Spleen (tissue), 7 donors: ENCODE measurements at regions not wholly inside any gene's neighbourhood (a gene's known extent, or its start where the extent isn't known, plus 50 kb on each side); places are given as distances from the start of the nearest gene placed in this dataset.

ENCODE experiments used
- POLR2A ChIP-seq, 3 donors: fragments of 450-650 bp; IDR thresholded peaks; one replicate each; pipeline ENCODE4 v1.5.1; 2017; ENCODE audit warnings: antibody characterized with exemption in 3 of 3, mild to moderate bottlenecking in 1 of 3
- TF ChIP-seq, protein P1 (sequence below), 11 experiments: fragments of 200-600 bp in 7 of 11; fragments of 450-650 bp in 4 of 11; sonication (generic) in 4 of 11; IDR thresholded peaks in 8 of 11; conservative IDR thresholded peaks in 3 of 11; 1 replicate in 7 of 11; 2 replicates in 4 of 11; pipeline versions ENCODE4 v1.4.0 to v1.8.0; 2016 to 2021; ENCODE audit warnings: antibody characterized with exemption in 11 of 11, inconsistent platforms in 4 of 11, mild to moderate bottlenecking in 1 of 11
- donor health status: DM: no; HTN: no; CAD: no; lungs with moderate emphysema.
- donor health status: DM: no; HTN: no; CAD: no.
- donor health status: DM: no; HTN: no; CAD: no.

DNA sequence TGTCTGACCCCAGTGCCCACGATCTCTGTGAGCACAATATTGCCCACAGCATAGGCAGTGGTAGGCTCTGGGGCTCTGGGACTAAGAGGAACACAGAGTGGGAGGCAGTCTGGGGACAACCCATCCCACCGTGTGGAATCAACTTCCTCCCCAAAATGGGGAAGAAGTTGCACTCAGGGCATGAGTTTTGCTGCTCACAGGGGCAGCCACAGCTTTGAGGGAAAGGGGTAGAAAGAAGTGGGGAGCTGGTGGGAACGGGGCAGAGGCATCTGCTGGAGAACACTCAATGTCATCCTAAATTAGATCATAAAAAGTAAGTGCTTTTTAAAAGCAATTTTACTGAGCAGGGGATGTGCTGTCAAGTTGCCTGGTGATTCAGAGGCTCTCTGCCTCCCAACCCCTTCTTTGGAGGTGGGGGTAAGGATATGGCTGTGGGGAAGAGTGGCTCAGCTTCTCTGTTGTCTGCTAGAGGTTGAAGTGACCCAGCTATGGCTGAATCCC is 233.8 kb upstream of the NCAM1 start:
- TF ChIP-seq POLR2A (IDR thresholded peaks at IDR 0.05), result no peak
- TF ChIP-seq, protein P1, sequence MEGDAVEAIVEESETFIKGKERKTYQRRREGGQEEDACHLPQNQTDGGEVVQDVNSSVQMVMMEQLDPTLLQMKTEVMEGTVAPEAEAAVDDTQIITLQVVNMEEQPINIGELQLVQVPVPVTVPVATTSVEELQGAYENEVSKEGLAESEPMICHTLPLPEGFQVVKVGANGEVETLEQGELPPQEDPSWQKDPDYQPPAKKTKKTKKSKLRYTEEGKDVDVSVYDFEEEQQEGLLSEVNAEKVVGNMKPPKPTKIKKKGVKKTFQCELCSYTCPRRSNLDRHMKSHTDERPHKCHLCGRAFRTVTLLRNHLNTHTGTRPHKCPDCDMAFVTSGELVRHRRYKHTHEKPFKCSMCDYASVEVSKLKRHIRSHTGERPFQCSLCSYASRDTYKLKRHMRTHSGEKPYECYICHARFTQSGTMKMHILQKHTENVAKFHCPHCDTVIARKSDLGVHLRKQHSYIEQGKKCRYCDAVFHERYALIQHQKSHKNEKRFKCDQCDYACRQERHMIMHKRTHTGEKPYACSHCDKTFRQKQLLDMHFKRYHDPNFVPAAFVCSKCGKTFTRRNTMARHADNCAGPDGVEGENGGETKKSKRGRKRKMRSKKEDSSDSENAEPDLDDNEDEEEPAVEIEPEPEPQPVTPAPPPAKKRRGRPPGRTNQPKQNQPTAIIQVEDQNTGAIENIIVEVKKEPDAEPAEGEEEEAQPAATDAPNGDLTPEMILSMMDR (IDR thresholded peaks at IDR 0.05 in 8 of 11, conservative IDR thresholded peaks at IDR 0.05 in 3 of 11), result no peak
